Ishikawa (cell line): ENCODE measurements at regions not wholly inside any gene's neighbourhood (a gene's known extent, or its start where the extent isn't known, plus 50 kb on each side); places are given as distances from the start of the nearest gene placed in this dataset.

Source experiments
- CEBPB ChIP-seq: IDR thresholded peaks from 2 replicates; pipeline ENCODE4 v1.6.1; 2012
- CREB1 ChIP-seq: IDR thresholded peaks from 2 replicates; pipeline ENCODE4 v1.6.1; 2012; ENCODE audit warnings: low read depth
- EGR1 ChIP-seq: IDR thresholded peaks from 2 replicates; pipeline ENCODE4 v1.6.1; 2012
- EP300 ChIP-seq: IDR thresholded peaks from 2 replicates; pipeline ENCODE4 v1.6.1; 2012; ENCODE audit warnings: borderline replicate concordance
- FOXM1 ChIP-seq: IDR thresholded peaks from 2 replicates; pipeline ENCODE4 v1.6.1; 2012; ENCODE audit warnings: low read depth, borderline replicate concordance
- NFIC ChIP-seq: IDR thresholded peaks from 2 replicates; pipeline ENCODE4 v1.6.1; 2012
- RAD21 ChIP-seq: IDR thresholded peaks from 2 replicates; pipeline ENCODE4 v1.6.1; 2012; ENCODE audit warnings: low read depth
- TAF1 ChIP-seq: IDR thresholded peaks from 2 replicates; pipeline ENCODE4 v1.6.1; 2012; ENCODE audit warnings: low read depth, mild to moderate bottlenecking
- TCF12 ChIP-seq: IDR thresholded peaks from 2 replicates; pipeline ENCODE4 v1.6.1; 2012; ENCODE audit warnings: low read depth
- TEAD4 ChIP-seq: IDR thresholded peaks from 2 replicates; pipeline ENCODE4 v1.6.1; 2012
- USF1 ChIP-seq: IDR thresholded peaks from 2 replicates; pipeline ENCODE4 v1.6.1; 2012
- YY1 ChIP-seq: IDR thresholded peaks from 2 replicates; pipeline ENCODE4 v1.6.1; 2012; ENCODE audit warnings: low read depth
- ZBTB7A ChIP-seq: IDR thresholded peaks from 2 replicates; pipeline ENCODE4 v1.6.1; 2012; ENCODE audit warnings: low read depth
- TF ChIP-seq, protein P1 (sequence below): IDR thresholded peaks from 2 replicates; pipeline ENCODE4 v1.6.1; 2012
- TF ChIP-seq, protein P2 (sequence below): IDR thresholded peaks from 2 replicates; pipeline ENCODE4 v1.6.1; 2012; ENCODE audit warnings: low read depth, mild to moderate bottlenecking

- TF ChIP-seq TCF12 (no peak), ZBTB7A (no peak), CREB1 (no peak), TEAD4 (no peak), EP300 (no peak), CEBPB (no peak), YY1 (no peak), RAD21 (no peak), TAF1 (no peak), FOXM1 (no peak)
- TF ChIP-seq, protein P1, sequence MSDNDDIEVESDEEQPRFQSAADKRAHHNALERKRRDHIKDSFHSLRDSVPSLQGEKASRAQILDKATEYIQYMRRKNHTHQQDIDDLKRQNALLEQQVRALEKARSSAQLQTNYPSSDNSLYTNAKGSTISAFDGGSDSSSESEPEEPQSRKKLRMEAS: no peak
- TF ChIP-seq, protein P2, sequence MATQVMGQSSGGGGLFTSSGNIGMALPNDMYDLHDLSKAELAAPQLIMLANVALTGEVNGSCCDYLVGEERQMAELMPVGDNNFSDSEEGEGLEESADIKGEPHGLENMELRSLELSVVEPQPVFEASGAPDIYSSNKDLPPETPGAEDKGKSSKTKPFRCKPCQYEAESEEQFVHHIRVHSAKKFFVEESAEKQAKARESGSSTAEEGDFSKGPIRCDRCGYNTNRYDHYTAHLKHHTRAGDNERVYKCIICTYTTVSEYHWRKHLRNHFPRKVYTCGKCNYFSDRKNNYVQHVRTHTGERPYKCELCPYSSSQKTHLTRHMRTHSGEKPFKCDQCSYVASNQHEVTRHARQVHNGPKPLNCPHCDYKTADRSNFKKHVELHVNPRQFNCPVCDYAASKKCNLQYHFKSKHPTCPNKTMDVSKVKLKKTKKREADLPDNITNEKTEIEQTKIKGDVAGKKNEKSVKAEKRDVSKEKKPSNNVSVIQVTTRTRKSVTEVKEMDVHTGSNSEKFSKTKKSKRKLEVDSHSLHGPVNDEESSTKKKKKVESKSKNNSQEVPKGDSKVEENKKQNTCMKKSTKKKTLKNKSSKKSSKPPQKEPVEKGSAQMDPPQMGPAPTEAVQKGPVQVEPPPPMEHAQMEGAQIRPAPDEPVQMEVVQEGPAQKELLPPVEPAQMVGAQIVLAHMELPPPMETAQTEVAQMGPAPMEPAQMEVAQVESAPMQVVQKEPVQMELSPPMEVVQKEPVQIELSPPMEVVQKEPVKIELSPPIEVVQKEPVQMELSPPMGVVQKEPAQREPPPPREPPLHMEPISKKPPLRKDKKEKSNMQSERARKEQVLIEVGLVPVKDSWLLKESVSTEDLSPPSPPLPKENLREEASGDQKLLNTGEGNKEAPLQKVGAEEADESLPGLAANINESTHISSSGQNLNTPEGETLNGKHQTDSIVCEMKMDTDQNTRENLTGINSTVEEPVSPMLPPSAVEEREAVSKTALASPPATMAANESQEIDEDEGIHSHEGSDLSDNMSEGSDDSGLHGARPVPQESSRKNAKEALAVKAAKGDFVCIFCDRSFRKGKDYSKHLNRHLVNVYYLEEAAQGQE: no peak
These were observed 155.7 kb upstream of the EYA4 start for GRCh38 chr6:133085471-133085870.

GRCh38 chr6:133085896-133086295 is 155.3 kb upstream of the EYA4 start:
- TF ChIP-seq, protein P2: no peak
- no peak for TF ChIP-seq YY1
- TF ChIP-seq ZBTB7A: no peak
- TF ChIP-seq CEBPB: no peak
- TF ChIP-seq, protein P1: no peak
- no peak for TF ChIP-seq FOXM1
- no peak for TF ChIP-seq NFIC
- no peak for TF ChIP-seq USF1
- TF ChIP-seq EGR1: no peak
- no peak for TF ChIP-seq TCF12
- no peak for TF ChIP-seq TAF1
- TF ChIP-seq TEAD4: no peak
- no peak for TF ChIP-seq RAD21
- TF ChIP-seq EP300: no peak
- no peak for TF ChIP-seq CREB1

GRCh38 chr6:133088931-133089695 is 152.0 kb upstream of the EYA4 start:
- TF ChIP-seq, protein P2: no peak
- TF ChIP-seq TCF12: no peak
- no peak for TF ChIP-seq TAF1
- no peak for TF ChIP-seq NFIC
- TF ChIP-seq RAD21: no peak
- TF ChIP-seq ZBTB7A: no peak
- TF ChIP-seq YY1: no peak
- TF ChIP-seq TEAD4: no peak
- no peak for TF ChIP-seq EP300
- TF ChIP-seq FOXM1: no peak
- TF ChIP-seq CREB1: no peak
- TF ChIP-seq EGR1: no peak
- no peak for TF ChIP-seq CEBPB
- TF ChIP-seq, protein P1: no peak

GRCh38 chr6:133092199-133092598 is 149.0 kb upstream of the EYA4 start:
- TF ChIP-seq EP300 (no peak), TEAD4 (no peak), ZBTB7A (no peak), TAF1 (no peak), CEBPB (no peak), EGR1 (no peak), YY1 (no peak), FOXM1 (no peak), NFIC (no peak), TCF12 (no peak)
- TF ChIP-seq, protein P1: no peak
